ENCODE measurements at regions not wholly inside any gene's neighbourhood (a gene's known extent, or its start where the extent isn't known, plus 50 kb on each side); places are given as distances from the start of the nearest gene placed in this dataset.

DNA sequence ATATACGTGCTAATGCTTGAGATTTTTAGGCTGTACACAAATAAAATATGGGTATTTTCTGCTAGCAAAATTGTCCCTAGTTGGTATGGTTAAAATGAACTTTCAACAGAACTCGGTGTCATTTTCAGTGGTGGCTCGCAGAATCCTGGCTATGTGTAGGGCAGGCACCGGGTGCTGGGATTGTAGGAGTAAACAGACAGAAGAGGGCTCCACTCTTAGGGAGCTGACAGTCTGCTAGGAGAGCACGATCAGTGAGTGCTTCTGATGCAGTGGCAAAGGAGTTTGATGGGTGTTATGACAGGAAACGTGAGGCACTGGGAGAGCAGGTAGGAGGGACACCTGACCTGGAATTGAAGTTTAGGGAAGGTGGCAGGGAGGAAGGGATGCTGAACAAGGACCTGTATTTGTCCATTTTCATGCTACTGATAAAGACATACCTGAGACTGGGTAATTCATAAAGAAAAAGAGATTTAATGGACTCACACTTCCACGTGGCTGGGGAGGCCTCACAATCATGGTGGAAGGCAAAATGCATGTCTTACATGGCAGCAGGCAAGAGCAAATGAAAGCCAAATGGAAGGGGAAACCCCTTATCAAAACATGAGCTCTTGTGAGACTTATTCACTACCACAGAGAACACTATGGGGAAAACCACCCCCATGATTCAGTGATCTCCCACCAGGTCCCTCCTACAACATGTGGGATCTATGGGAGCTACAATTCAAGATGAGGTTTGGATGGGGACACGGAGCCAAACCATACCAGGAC, 105.4 kb upstream of the LCLAT1 start:
- DNase-seq, result no peak

DNA sequence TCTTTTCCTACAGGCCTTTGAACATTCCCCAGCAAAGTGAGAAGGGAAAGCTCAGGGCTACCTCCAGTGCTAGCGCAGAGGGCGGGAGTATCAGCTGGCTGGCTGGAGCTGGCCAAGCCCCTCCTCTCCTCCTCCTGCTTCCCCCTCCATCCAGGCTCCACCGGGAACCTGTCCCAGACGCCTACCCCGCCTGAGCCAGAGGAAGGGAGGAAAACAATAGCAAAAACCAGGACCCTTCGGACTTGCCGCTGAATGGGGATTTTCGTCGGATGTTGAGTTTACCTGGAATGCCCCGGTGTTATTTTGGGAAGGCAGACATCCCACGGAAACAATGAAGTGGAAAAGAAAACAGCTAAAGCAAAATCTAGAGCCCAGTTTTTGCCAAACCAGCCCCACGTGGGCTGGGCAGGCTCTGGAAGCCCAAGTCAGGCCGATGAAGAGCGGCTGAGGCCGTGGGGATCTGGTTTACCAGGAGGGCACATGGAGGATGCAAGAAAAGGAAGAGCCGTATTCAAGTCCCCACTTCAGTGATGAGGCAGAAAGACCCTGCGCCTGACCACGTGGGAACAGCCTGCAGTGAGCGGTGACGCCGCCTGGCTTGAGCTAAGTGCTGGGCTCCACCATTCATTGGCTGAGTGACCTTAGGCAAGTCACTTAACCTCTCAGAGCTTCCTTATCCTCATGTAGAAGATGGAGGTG, 100.4 kb upstream of the LCLAT1 start:
- no peak for DNase-seq

DNA sequence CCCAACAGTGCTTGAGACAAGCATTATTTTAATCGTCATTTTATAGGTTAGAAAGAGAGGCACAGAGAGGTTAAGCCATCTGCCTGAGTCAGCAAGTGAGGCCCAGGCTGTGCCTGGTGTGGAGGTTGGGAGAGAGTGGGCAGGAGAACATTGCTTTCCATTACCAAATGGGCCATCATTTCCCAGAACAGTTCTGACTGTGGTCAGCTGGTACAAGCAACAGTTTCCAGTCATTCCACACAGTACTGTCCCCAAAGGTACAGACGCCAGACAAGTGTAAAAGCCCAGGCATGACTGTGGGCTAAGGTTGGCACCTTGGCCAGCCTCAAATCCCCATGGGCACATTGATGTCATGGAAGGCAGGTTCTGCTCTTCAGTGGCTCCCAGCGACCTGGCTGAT, 98.2 kb upstream of the LCLAT1 start:
- no peak for DNase-seq

DNA sequence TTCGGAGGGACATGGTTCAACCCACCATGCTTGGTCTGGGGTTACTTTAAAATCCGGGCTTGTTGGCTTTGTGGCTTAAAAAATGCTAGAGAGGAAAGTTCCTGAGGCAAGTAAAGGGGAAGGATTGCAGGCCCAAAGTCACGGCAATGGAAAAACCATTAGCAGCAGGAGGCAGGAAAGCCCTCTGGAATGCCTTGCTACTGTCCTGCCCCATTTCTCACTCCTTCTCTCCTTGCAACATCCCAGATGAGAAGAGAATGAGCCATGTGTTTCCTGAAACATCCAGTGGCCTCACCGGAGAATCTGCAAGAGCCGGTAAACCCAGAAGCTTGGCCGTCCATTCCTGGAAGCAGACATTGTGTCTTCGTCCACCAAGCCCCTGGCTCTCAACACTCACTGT, 97.4 kb upstream of the LCLAT1 start:
- DNase-seq, result no peak

DNA sequence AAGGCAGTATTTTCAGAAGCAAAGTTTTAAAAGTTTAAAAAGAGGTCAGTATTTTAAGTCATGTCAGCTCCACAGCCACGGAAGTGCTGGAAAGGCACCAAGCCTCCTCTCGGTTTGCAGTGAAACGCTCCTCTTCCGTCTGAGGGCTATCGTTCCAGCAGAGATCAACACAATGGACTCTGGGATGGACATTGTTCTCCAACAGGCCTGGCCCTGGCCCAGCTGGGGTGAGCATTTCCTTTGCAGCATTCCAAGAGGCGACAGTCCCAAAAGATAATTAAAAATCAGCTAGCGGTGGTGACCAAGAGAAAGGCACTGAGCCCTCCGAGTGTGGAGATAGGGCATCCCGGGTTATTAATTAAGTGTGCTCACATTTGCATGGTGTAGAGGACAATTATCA, 95.9 kb upstream of the LCLAT1 start:
- DNase-seq, result no peak

DNA sequence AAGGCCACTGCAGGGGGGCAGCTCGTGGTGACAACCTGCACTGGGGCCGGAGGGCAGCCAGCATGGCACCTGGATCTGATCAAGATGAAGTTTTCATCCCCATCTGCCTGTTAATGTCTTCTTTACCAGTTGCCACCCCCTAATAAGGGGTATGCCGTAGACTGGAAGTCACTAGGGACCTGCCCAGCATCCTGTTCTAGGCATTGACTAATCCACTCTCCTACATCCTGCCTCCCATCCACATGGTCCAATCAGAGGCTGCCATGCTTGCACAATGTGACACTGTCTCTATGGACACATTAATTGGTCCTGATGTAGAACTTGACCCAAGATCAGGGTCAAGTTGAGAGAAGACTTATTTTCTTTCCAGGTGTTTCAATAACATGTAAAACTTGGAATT, 95.1 kb upstream of the LCLAT1 start:
- no peak for DNase-seq

DNA sequence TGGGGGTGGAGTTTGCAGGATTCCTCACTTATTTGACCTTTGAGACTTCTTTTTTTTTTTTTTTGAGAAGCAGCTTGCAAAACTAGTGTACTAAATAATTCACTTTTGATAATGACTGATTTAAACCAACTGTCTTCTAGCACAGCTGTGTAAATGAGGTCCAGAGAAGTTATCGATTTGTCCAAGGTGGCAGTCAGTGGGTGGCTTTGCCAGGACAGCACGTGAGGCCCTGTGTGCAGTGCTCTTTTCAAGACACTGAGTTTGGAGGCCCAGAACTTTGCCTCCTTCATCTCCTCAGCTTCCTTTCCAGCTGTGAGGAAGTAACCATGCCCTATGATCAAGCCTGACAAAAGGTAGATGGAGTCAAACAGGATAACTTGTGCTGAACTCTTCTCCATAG, 92.9 kb upstream of the LCLAT1 start:
- no peak for DNase-seq

DNA sequence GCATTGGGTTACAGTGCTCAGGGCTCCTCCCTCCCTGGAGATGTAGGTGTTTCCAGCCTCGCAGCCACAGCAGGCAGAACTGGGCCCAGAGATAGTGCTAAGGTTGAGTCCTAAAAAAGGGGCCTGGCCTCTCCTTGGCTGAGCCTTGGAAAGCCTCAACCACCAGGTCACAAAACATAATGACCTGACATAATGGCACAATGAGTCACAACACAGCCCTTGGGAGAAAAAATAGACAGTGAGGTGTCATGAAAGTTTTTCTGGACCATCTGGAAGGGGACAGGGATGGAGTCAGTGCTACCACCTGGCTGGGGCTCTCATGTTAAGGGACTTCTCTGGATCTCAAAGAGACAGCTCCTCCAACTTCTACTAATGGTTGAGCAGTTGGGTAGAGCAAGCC, 92.4 kb upstream of the LCLAT1 start:
- DNase-seq, result no peak

DNA sequence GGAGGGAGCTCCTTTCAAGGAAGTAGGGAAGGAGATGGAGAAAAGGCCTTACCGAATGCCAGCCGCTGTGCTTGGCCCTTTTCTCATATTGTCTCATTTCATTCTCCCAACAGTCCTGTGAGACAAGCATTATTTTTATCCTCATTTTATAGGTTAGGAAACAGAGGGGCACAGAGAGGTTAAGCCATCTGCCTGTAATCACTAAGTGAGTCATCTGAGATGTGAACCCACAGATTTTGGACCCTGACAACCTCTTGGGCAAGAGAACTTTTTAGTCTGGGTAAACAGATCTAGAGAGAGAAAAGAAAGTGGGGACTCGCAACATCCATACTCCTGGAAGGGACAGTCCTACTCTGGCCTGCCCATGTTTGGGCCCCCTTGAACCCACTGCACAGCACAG, 91.7 kb upstream of the LCLAT1 start:
- no peak for DNase-seq

DNA sequence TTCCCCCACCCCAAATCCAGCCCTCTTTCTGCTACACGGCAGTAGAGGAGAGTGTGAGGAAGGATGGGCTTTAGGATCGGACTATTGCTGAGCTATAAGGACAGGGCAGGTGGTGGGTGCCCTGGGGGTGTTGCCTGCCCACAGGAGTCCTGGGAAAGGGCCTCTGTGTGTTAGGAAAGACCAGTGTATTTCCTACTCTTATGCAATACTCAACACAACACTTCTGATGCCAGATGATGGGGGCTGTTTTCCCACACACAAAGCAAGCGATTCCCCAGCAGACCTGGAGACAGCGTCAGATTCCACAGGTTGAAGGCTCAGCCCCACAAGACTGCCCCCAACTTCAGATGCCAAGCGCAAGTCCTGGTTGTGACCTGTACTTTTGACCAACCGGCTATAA, 91.0 kb upstream of the LCLAT1 start:
- no peak for DNase-seq

DNA sequence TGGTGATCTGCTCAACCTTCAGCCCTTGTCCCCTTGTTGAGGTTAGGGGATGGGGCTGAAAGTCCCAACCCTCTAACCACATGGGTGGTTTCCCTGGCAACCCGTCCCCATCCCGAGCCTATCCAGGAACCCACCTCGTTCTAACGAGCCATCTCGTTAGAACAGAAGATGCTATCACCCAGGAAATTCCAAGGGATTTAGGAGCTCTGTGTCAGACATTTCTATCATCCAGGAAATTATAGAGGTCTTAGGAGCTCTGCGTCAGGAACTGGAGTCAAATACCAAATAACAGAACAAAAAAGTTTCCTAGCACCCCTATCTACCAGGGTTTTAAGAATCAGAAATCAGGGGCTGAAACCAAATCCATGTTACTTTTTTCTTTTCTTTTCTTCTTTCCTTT, 90.3 kb upstream of the LCLAT1 start:
- no peak for DNase-seq

DNA sequence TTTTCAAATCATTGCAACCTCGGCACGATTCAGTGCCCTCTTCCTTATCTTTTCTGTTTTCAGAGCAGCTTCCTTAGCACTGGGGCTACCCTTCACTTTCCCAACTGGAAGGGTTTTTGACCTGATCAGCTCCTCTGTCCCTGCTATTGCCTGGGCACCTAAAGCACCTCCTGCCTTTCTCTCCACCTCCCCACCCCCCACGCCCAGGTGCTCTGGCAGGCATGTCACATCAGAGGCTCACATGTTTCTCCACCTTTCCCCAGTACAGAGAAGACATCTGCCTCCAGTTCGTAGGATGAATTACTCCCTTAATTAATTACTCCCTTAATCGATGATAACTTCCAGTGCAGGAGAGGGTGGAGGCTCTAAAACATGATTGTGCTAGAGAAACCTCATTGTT, 88.7 kb upstream of the LCLAT1 start:
- no peak for DNase-seq

DNA sequence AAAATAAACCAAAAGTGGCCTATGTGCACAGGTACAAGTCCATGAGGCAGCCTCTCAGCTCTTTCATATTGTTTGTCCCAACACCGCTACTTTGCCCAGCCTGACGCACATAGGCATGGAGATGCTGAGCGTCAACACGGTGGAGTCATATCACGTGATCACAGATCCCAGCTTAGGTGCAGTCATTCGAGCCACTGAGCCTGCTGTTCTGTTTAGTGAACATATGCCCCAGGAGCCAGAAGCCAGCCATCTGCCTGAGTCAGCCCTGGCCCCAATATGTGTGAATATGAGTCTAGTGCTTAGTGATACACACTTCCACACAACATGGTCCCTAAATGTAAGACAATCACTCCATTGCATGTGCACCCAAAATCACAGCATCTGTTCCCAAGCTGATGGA, 88.2 kb upstream of the LCLAT1 start:
- no peak for DNase-seq

DNA sequence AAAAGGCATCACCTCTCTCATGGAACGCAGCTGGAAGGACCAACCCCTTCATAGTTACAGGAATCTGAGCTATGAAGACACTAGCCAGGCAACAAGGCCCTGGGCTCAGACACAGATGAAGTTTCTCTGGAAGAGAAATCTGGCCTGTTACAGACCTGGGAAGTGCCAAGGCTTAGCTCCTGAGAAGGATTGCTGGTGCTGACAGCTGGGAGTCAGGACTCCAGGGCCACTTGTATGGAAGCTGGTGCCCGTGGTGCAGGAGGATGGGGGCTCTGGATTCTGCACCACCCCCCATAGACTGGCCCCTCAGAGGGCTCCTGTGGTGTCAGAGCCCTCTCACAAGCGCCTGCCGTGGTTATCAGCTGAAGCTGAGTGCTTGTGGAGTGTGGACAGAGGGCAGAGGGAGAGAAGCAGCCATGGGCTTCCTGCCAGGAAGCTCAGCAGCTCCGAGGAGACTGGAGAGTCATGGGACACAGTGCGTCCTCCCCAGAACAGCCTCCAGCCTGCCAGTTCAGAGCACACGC, 87.3 kb upstream of the LCLAT1 start:
- DNase-seq, result no peak

DNA sequence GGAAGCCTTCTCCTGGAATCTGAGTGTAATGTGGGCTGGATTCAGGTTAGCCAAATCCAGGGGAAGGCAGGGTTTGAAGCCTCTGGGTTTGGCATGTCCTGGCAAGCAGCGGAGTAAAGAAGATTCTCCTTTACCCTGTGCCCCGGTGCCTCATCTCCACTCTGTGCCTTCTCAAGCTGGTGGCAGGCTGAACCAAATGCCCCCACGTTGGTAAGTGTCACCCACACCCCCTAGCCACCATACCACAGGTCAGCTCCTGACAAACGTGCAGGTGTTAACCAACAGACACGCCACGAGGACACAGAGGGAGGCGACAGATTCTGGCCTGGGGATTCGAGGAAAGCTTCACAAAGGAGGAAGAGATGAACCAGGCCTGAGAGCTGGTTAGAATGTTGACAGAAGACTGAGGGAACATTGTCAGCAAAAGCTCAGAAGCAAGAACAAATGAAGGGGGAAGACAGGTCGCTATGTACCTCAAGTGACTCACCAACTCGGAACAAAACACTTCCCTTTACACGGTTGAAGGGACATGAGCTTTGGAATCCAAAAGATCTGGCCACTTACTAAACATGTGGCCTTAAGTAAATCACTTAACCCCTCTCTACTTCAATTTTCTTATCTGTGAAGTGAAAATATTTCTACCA, 85.2 kb upstream of the LCLAT1 start:
- no peak for DNase-seq

DNA sequence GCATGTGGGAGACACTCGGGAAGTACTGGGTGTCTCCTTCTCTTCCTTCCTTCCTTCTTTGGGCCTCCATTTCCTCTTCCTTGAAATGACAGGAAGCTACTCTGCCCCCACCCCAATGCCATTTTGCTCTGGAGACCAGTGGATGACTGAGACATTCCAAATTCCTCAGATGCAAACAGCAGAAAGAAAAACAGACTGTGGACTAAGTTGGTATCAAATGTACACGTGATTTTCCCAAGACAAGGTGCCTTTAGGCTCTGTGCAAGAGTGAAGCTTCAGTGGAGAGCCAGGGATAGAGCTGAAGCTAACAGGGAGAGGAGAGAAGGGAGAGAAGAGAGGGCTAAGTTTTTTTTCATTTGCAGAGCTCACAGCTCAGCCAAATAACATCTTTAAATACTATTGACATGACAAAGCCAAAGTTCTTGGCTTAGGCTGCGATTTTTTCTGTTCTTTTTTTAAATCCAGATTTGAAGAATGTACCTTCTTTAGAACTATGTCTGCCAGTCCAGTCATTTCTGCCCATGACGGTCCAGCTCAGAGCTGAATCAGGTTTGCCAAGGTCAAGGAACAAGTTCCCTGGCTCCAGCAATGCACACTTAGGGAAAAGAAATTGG, 84.5 kb upstream of the LCLAT1 start:
- no peak for DNase-seq

DNA sequence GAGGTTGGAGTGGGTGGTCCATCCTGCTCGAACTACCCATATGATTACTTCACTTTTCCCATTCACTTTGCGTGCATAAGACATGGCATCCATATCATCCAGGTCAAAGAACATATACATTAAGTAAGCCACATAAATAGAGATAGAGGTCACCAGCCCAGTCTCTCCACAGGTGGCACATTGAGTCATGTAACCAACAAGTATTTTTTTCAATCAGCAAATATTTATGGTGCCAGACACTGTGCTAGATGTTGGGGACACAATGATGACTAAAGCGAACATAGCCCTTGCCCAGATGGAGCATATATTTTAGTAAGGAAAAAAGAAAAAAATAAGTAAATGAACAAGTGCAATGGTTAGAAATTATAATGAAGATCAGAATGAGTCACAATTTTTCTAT, 83.6 kb upstream of the LCLAT1 start:
- no peak for DNase-seq

DNA sequence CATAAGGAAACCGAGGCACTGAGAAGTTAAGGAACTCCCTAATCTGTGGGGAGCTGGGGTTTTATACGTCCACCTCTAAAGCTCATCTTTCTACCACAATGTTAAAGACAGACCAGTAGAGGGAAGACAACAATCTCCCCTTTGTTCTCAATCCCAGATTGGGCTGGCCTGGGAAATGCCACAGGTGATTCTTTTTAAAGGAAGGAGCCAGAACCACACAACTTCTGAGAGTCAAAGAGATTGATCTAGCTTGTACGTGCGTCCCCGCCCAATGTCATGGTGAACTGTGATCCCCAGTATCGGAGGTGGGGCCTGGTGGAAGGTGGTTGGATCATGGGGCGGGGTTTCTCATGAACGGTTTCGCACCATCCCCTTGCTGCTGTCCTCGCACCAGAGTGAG, 81.8 kb upstream of the LCLAT1 start:
- no peak for DNase-seq

DNA sequence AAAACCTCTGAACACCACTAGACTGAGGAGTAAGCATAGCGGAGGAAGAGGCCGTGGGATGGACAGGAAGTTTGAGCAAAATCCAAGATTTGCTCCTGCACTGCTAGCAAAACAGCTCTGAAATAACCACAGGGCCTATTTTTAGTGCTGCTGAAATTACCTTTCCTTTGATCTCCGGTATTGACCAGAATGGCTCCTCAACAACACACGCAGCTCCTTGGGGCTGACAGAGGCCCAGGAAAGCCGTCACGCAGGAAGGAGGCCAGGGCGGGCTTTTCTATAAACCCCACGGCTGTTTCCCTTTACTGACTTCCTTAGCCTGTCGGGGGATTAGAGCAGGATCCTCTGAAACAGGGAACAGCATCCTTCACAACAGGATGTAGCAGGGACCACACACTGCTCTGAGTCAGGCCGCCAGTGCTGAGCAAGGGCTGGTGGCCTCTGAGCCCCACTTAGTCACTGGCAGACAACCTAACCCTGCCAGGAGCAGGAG, 80.8 kb upstream of the LCLAT1 start:
- peak; percentile 54 for DNase-seq

DNA sequence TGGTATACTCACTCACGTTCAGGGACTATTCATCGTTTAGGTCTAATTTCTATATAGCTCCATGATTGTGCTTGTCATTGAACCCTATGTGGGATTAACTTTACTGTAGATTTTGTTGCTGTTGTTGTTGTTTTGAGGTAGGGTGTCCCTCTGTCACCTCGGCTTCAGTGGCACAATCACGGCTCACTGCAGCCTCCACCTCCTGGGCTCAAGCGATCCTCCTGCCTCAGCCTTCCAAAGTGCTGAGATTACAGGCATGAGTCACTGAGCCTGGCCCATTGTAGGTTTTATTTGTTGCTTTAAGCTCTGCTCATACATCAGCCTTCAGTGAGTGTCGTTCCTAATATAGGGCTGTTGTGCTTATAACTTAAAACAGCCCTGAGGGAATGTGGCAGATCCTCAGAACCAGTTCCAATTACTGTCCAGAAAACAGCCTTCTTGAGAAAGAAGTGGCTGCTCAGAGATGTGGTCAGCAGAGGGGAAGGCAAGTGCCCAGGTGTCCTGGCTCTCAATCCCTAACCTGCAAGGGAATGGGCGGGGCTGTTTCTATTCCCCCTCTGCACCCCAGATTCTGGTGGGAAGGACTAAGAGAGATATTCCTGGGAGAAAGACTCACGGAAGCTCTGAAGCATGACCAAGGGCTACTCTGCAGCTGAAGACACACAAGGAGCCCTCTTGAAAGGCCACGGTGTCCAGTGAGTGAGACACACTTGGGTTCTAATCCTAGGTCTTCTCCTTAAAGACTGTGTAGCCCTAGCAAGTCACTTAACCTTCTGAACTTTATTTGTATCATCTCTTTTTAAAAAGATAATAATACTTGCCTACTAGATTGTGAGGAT, 79.6 kb upstream of the LCLAT1 start:
- DNase-seq, result no peak

DNA sequence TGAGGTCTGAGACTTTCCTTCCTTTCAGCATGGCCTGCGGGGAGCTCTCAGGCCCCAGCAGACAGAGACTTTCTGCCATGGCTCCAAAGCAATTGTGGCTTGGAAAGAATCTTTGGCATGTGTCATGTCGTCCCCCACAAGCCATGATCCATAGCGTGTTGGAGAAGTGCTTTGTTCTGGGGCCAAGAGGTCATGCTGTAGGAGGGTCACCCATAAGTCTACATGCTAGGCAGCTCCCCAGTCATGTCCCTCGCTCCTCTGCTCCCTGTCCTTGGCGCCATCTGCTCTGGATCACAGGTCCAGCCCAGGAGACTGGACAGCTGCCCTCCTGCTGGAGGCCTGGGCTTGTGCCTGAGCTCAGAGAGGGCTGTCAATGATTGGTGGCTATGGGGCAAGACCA, 78.8 kb upstream of the LCLAT1 start:
- DNase-seq, result no peak

DNA sequence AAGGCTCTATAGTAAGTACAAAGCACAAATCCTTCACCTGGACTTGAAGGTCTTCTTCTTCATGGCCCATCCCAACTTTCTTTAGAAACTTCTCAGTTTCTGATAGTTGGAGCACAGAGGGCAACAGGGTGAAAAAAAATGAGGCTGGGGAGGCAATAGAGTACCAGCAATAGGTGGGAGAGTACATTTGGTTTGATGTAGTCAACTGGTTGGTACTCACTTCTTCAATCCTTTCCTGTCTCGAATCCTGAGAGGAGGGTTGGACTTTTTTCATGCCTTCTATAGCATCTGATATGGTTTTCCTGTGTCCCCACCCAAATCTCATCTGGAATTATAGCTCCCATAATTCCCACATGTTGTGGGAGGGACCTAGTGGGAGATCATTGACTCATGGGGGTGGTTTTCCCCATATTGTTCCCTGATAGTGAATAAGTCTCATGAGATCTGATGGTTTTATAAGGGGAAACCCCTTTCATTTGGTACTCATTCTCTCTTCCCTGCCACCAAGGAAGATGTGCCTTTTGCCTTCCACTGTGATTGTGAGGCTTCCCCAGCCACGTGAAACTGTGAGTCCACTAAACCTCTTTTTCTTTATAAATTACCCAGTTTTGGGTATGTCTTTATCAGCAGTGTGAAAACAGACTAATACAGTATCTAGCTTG, 75.9 kb upstream of the LCLAT1 start:
- DNase-seq, result no peak

All from activated CD8-positive, alpha-beta memory T cell treated with anti-CD3 and anti-CD28 coated beads, Interleukin-2, amount 50 U/mL, for 4 hours (primary cell).